ENCODE measurements at regions not wholly inside any gene's neighbourhood (a gene's known extent, or its start where the extent isn't known, plus 50 kb on each side); places are given as distances from the start of the nearest gene placed in this dataset.

GRCh38 chr7:16326106-16326505 is 95.2 kb downstream of the CRPPA start:
- TF ChIP-seq CTCF (IDR thresholded peaks at IDR 0.05) (no peak), POLR2A (IDR thresholded peaks at IDR 0.05) (no peak)
